Body of pancreas (tissue), 4 donors: ENCODE measurements at regions not wholly inside any gene's neighbourhood (a gene's known extent, or its start where the extent isn't known, plus 50 kb on each side); places are given as distances from the start of the nearest gene placed in this dataset.

Source experiments
- POLR2A ChIP-seq, 3 donors: fragments of 450-650 bp; IDR thresholded peaks; one replicate each; pipeline ENCODE4 v1.6.1; 2016; ENCODE audit warnings: antibody characterized with exemption in 3 of 3, mild to moderate bottlenecking in 2 of 3
- TF ChIP-seq, protein P1 (sequence below), 7 experiments: fragments of 450-650 bp in 4 of 7; fragments of 200-600 bp in 3 of 7; sonication (generic) in 3 of 7; IDR thresholded peaks; one replicate each; pipeline ENCODE4 v1.5.1; 2016 to 2019; ENCODE audit warnings: antibody characterized with exemption in 7 of 7

- TF ChIP-seq, protein P1, sequence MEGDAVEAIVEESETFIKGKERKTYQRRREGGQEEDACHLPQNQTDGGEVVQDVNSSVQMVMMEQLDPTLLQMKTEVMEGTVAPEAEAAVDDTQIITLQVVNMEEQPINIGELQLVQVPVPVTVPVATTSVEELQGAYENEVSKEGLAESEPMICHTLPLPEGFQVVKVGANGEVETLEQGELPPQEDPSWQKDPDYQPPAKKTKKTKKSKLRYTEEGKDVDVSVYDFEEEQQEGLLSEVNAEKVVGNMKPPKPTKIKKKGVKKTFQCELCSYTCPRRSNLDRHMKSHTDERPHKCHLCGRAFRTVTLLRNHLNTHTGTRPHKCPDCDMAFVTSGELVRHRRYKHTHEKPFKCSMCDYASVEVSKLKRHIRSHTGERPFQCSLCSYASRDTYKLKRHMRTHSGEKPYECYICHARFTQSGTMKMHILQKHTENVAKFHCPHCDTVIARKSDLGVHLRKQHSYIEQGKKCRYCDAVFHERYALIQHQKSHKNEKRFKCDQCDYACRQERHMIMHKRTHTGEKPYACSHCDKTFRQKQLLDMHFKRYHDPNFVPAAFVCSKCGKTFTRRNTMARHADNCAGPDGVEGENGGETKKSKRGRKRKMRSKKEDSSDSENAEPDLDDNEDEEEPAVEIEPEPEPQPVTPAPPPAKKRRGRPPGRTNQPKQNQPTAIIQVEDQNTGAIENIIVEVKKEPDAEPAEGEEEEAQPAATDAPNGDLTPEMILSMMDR (IDR thresholded peaks at IDR 0.05): no peak
- TF ChIP-seq POLR2A (IDR thresholded peaks at IDR 0.05): no peak
Observed at GRCh38 chr1:65514041-65514440, 93.6 kb downstream of the LEPR start.
